GM18868 (cell line): ENCODE measurements at regions not wholly inside any gene's neighbourhood (a gene's known extent, or its start where the extent isn't known, plus 50 kb on each side); places are given as distances from the start of the nearest gene placed in this dataset.

ENCODE experiments used
- ATAC-seq: cut with Tn5 transposase; IDR thresholded peaks from one replicate; pipeline ENCODE4 v1.9.1; 2021; ENCODE audit warnings: mild to moderate bottlenecking, moderate library complexity; ENCODE audit not compliant: unreplicated experiment

- ATAC-seq: no peak
These were observed 243.7 kb upstream of the BMPER start for GRCh38 chr7:33661430-33662160.

- no peak for ATAC-seq
These were observed 238.8 kb upstream of the BMPER start for GRCh38 chr7:33666531-33666930.

- ATAC-seq: no peak
These were observed 238.1 kb upstream of the BMPER start for GRCh38 chr7:33667196-33667595.

GRCh38 chr7:33669251-33669670, 236.1 kb upstream of the BMPER start:
- no peak for ATAC-seq

- peak; percentile 74 for ATAC-seq
These were observed 233.6 kb upstream of the BMPER start for GRCh38 chr7:33671531-33672262.

- ATAC-seq: no peak
These were observed 232.2 kb upstream of the BMPER start for GRCh38 chr7:33673029-33673700.

- ATAC-seq: peak; percentile 33
These were observed 230.4 kb upstream of the BMPER start for GRCh38 chr7:33674804-33675411.

GRCh38 chr7:33677556-33677955, 227.8 kb upstream of the BMPER start:
- no peak for ATAC-seq

GRCh38 chr7:33678569-33679335, 226.6 kb upstream of the BMPER start:
- no peak for ATAC-seq

GRCh38 chr7:33680682-33681081, 224.7 kb upstream of the BMPER start:
- no peak for ATAC-seq

- ATAC-seq: no peak
These were observed 219.8 kb upstream of the BMPER start for GRCh38 chr7:33685503-33685902.

- ATAC-seq: no peak
These were observed 219.2 kb upstream of the BMPER start for GRCh38 chr7:33685981-33686683.

- no peak for ATAC-seq
These were observed 217.7 kb upstream of the BMPER start for GRCh38 chr7:33687625-33688024.

- ATAC-seq: no peak
These were observed 214.2 kb upstream of the BMPER start for GRCh38 chr7:33691180-33691579.

GRCh38 chr7:33692956-33693355, 212.4 kb upstream of the BMPER start:
- ATAC-seq: no peak

- no peak for ATAC-seq
These were observed 211.3 kb upstream of the BMPER start for GRCh38 chr7:33694006-33694405.

GRCh38 chr7:33697616-33698015, 207.7 kb upstream of the BMPER start:
- no peak for ATAC-seq

GRCh38 chr7:33698041-33698440, 207.3 kb upstream of the BMPER start:
- ATAC-seq: no peak

GRCh38 chr7:33698692-33699128, 206.6 kb upstream of the BMPER start:
- ATAC-seq: no peak
